NCI-H128 (cell line): ENCODE measurements at regions not wholly inside any gene's neighbourhood (a gene's known extent, or its start where the extent isn't known, plus 50 kb on each side); places are given as distances from the start of the nearest gene placed in this dataset.

ENCODE experiments used
- DNase-seq: peaks from one replicate; lab custom pipeline; 2025; ENCODE audit not compliant: unreplicated experiment; lab: John Stamatoyannopoulos, UW

- no peak for DNase-seq
Observed at GRCh38 chr9:84393266-84393950, 52.9 kb upstream of the SLC28A3 start.

GRCh38 chr9:84394036-84394435 lies 53.5 kb upstream of the SLC28A3 start:
- no peak for DNase-seq

- peak; percentile 66 for DNase-seq
Observed at GRCh38 chr9:84397151-84397728, 56.7 kb upstream of the SLC28A3 start.

GRCh38 chr9:84397822-84398221 lies 57.3 kb upstream of the SLC28A3 start:
- no peak for DNase-seq

DNA sequence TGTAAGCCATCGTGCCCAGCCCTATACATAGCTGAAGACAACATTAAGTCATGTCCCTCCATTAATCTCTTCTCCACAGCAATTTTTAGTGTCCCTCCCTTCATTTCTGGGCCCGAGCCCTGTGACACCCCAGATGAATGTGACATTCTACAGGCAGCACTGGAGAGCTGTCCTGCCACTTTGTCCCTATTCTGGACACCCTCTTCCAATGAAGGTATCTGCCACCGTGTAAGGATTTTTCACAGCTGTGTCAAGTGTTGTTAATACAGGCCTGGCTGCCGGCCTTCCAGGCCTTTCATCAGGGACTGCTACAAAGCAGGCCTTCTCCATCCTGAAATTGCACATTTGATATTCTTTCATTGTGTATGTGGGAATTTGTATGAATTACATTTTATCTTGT lies 62.0 kb upstream of the SLC28A3 start:
- DNase-seq, result no peak

GRCh38 chr9:84403288-84403687 lies 62.7 kb upstream of the SLC28A3 start:
- DNase-seq, result no peak

DNA sequence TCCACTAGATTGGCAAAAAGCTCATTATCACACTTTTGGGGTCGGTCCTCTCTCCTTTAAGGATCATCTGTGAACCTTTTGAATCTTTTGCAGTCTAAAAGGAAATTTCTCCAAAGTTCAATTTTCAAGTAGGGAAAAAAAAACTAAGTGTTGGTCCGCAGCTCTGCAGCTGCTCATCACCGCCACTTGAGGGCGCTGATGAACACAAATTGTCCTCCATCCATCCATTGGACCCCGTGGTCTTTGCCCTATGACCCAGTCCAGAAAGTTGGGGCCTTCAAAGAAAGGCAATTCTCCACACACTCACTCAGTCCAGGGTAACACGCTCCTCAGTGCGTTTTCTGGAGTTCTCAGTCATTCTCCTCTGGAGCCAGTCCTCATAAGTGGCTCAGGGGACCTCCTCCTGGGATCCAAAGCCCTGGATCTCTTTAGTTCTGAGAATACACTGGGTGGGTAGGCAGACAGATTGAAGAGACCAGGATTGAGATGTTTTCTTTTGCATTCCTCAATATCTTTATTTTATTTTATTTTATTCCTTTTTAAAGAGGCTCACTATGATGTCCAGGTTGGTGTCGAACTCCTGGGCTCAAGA lies 63.6 kb upstream of the SLC28A3 start:
- no peak for DNase-seq

- DNase-seq, result no peak
Observed at GRCh38 chr9:84405667-84406066, 65.1 kb upstream of the SLC28A3 start.

DNA sequence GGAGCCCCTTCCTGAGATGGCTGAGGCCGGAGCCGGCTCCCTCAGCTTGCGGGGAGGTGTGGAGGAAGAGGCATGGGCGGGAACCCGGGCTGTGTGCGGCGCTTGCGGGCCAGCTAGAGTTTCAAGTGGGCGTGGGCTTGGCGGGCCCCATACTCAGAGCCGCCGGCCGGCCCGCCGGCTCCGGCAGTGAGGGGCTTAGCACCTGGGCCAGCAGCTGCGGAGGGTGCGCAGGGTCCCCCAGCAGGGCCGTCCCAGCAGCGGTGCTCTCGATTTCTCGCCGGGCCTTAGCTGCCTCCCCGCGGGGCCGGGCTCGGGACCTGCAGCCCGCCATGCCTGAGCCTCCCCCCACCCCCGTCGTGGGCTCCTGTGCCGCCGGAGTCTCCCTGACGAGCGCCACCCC lies 67.9 kb upstream of the SLC28A3 start:
- DNase-seq, result no peak

DNA sequence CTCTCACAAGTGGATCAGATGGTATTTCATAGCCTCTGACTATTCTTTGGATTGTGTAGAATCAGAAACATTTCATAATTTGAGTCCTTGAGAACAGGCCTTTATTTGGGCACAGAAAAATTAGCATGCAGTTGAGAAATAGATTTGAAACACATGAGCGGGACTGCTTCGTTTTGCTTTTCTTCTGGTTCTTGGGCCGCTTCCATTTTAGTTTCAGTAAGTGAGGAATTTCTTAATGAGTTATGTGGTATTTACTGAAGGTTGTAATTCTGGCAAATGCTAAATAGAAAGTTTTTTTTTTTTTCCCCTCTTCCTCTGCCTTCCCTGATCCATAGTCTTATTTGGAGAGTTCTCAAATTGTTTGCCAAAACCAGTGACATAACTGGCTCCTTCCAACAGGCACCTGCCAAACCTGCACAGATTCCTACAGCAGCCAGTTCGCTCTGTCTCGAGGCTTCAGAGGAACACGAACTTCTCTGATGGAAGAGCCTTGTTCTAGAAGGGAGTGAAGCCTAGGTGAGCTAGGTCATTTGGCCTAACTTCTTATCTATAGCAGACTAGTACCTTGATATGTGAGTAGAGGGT lies 71.2 kb upstream of the SLC28A3 start:
- no peak for DNase-seq

- no peak for DNase-seq
Observed at GRCh38 chr9:84412654-84413053, 72.1 kb upstream of the SLC28A3 start.

GRCh38 chr9:84413301-84413700 lies 72.7 kb upstream of the SLC28A3 start:
- DNase-seq, result no peak

- no peak for DNase-seq
Observed at GRCh38 chr9:84419031-84419602, 78.6 kb upstream of the SLC28A3 start.

- no peak for DNase-seq
Observed at GRCh38 chr9:84424931-84425330, 84.4 kb upstream of the SLC28A3 start.

- DNase-seq, result no peak
Observed at GRCh38 chr9:84432746-84433145, 92.2 kb upstream of the SLC28A3 start.

GRCh38 chr9:84435902-84436301 lies 95.3 kb upstream of the SLC28A3 start:
- DNase-seq, result no peak

DNA sequence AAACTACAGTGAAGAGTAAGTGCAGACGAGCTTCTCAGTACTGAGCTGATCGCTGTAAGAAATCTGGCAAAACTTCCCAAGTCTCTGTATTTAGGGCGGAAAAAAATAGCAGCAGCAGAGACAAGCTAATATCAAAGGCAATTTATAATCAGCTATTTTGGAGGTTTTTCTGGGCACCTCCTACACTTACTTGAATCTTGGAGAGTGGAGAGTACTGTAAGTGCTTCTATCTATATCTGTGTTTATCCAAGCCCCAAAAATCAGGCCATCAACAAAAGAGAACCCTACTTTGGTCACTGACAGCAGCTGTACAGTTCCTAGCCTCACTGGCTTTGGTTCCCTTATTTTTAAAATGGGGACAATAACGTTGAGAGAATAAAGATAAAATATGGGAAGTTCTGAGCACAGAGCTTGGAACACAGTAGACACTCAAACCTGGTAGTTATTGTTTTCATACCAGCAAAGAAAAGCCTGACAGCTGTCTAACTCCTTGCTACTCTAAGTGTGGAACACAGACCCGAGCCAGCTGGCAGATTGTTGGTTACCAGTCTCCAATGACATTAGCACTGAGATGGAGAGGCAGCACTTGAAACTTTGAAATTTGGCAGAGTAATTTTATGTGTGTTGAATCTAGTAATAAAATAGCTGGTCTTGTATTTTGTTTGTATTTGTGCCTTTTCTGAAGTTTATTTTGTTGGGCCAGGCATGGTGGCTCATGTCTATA lies 96.0 kb upstream of the SLC28A3 start:
- no peak for DNase-seq

GRCh38 chr9:84438391-84438790 lies 97.8 kb upstream of the SLC28A3 start:
- DNase-seq, result no peak

- DNase-seq, result no peak
Observed at GRCh38 chr9:84439250-84439649, 98.7 kb upstream of the SLC28A3 start.

DNA sequence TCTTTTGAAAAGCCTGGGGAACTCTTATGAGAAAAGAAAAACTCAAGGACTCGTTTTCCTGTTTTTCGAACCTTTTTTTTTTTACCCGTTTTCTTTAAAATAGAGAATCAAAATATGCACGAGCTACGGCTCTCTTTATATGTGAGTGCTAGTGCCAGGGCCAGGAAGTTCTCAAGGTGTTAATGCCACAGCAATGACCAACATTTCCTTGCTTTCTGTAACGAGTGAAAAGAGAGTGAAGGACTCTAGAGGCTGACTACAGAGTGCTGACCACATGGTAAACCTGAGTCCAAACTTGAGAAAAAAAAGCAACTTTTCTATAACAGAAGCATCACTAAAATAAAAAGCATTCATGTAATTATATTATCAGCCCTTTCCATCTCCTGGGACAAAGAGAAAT lies 102.2 kb upstream of the SLC28A3 start:
- DNase-seq, result no peak

GRCh38 chr9:84445737-84446136 lies 105.2 kb upstream of the SLC28A3 start:
- no peak for DNase-seq
